Suprapubic skin (tissue), 4 donors: ENCODE measurements at regions not wholly inside any gene's neighbourhood (a gene's known extent, or its start where the extent isn't known, plus 50 kb on each side); places are given as distances from the start of the nearest gene placed in this dataset.

Source experiments
- CTCF ChIP-seq, 2 donors: fragments of 200-600 bp in 1 of 2; fragments of 450-650 bp in 1 of 2; sonication (generic) in 1 of 2; IDR thresholded peaks; one replicate each; pipeline ENCODE4 v1.5.1; 2016 to 2019; ENCODE audit warnings: antibody characterized with exemption in 2 of 2, mild to moderate bottlenecking in 1 of 2, moderate library complexity in 1 of 2
- EP300 ChIP-seq: sonication (generic); formaldehyde crosslinking; IDR thresholded peaks from one replicate; pipeline ENCODE4 v1.6.1; 2017; ENCODE audit warnings: antibody characterized with exemption
- POLR2A ChIP-seq, 2 donors: fragments of 450-650 bp; IDR thresholded peaks; one replicate each; pipeline ENCODE4 v1.6.1; 2017; ENCODE audit warnings: antibody characterized with exemption in 2 of 2, mild to moderate bottlenecking in 2 of 2, moderate library complexity in 2 of 2
- POLR2AphosphoS5 ChIP-seq, 3 donors: sonication (generic); formaldehyde crosslinking; IDR thresholded peaks; one replicate each; pipeline ENCODE4 v1.6.1; 2017; ENCODE audit warnings: antibody characterized with exemption in 3 of 3

- TF ChIP-seq EP300 (no peak), CTCF (IDR thresholded peaks at IDR 0.05) (no peak), POLR2AphosphoS5 (IDR thresholded peaks at IDR 0.05) (no peak), POLR2A (IDR thresholded peaks at IDR 0.05) (no peak)
These were observed 1026.2 kb downstream of the PLOD2 start for GRCh38 chr3:145134738-145135137.
